K562 (cell line): ENCODE measurements at regions not wholly inside any gene's neighbourhood (a gene's known extent, or its start where the extent isn't known, plus 50 kb on each side); places are given as distances from the start of the nearest gene placed in this dataset.

Experiments
- BCL6 ChIP-seq: fragments of 250-450 bp; sonication (Bioruptor Pico); IDR thresholded peaks from 2 replicates; pipeline ENCODE4 v1.4.0; 2020
- BRF1 ChIP-seq: IDR thresholded peaks from 3 replicates; pipeline ENCODE4 v1.6.1; 2011; ENCODE audit warnings: borderline replicate concordance, mild to moderate bottlenecking; ENCODE audit not compliant: insufficient read length; ENCODE audit errors: extremely low read depth
- CTCF ChIP-seq, 3 experiments: IDR thresholded peaks in 2 of 3; conservative IDR thresholded peaks in 1 of 3; 2 replicates each; pipeline ENCODE4 v1.5.1; 2011 to 2012; ENCODE audit warnings: low read length in 3 of 3, mild to moderate bottlenecking in 3 of 3, control low read depth in 2 of 3, improper control_type of control experiment in 1 of 3, inconsistent platforms in 1 of 3, low read depth in 1 of 3, mixed read lengths in 1 of 3, moderate library complexity in 1 of 3; ENCODE audit not compliant: insufficient read depth in 2 of 3
- E2F6 ChIP-seq, 2 experiments: IDR thresholded peaks; 2 replicates each; pipeline ENCODE4 v1.6.1; 2011; ENCODE audit warnings: borderline replicate concordance in 1 of 2, control low read depth in 1 of 2, low read depth in 1 of 2, low read length in 1 of 2, mild to moderate bottlenecking in 1 of 2, mixed read lengths in 1 of 2, moderate library complexity in 1 of 2; ENCODE audit not compliant: insufficient read depth in 1 of 2, insufficient read length in 1 of 2, poor library complexity in 1 of 2, severe bottlenecking in 1 of 2; ENCODE audit errors: extremely low read depth in 1 of 2
- ELK1 ChIP-seq: sonication (generic); formaldehyde crosslinking; IDR thresholded peaks from 2 replicates; pipeline ENCODE4 v1.8.1; 2022; ENCODE audit warnings: missing genetic modification reagents
- FOXK2 ChIP-seq, 2 experiments: fragments of 450-650 bp; IDR thresholded peaks in 1 of 2; conservative IDR thresholded peaks in 1 of 2; 2 replicates each; pipeline ENCODE4 v1.6.1; 2016; ENCODE audit warnings: low read depth in 2 of 2, mild to moderate bottlenecking in 1 of 2
- MYBL2 ChIP-seq, 2 experiments: fragments of 450-650 bp in 1 of 2; sonication (generic) in 1 of 2; formaldehyde crosslinking in 1 of 2; IDR thresholded peaks; 2 replicates each; pipeline versions ENCODE4 v1.6.1 to v1.8.1; 2017 to 2022; ENCODE audit warnings: borderline replicate concordance in 1 of 2, inconsistent platforms in 1 of 2, low read depth in 1 of 2, mild to moderate bottlenecking in 1 of 2, missing genetic modification reagents in 1 of 2, moderate library complexity in 1 of 2
- RCOR1 ChIP-seq, 2 experiments: IDR thresholded peaks; 2 replicates each; pipeline ENCODE4 v1.6.1; 2012; ENCODE audit warnings: low read depth in 2 of 2, low read length in 2 of 2, borderline replicate concordance in 1 of 2, improper control_type of control experiment in 1 of 2
- RFX7 ChIP-seq: fragments of 250-450 bp; sonication (Bioruptor Pico); IDR thresholded peaks from 2 replicates; pipeline ENCODE4 v1.5.1; 2021; ENCODE audit warnings: mild to moderate bottlenecking
- ZC3H4 ChIP-seq: sonication (generic); formaldehyde crosslinking; IDR thresholded peaks from 2 replicates; pipeline ENCODE4 v1.9.0; 2021; ENCODE audit warnings: missing genetic modification reagents, borderline replicate concordance

- TF ChIP-seq RFX7 (CRISPR knock-in tag) (no peak), ELK1 (CRISPR knock-in tag) (no peak), FOXK2 (conservative IDR thresholded peaks at IDR 0.05 in 1 of 2, IDR thresholded peaks at IDR 0.05 in 1 of 2; ENCODE audit: low read depth in 2 of 2) (no peak), E2F6 (IDR thresholded peaks at IDR 0.05; ENCODE audit: borderline replicate concordance in 1 of 2, extremely low read depth in 1 of 2, insufficient read depth in 1 of 2, insufficient read length in 1 of 2, low read depth in 1 of 2, low read length in 1 of 2, poor library complexity in 1 of 2, severe bottlenecking in 1 of 2) (no peak), CTCF (IDR thresholded peaks at IDR 0.05 in 2 of 3, conservative IDR thresholded peaks at IDR 0.05 in 1 of 3; ENCODE audit: insufficient read depth in 2 of 3, low read depth in 1 of 3, low read length in 3 of 3) (no peak), BRF1 (no peak), ZC3H4 (no peak), MYBL2 (IDR thresholded peaks at IDR 0.05; ENCODE audit: low read depth) (no peak), MYBL2 (CRISPR knock-in tag; IDR thresholded peaks at IDR 0.05; ENCODE audit: borderline replicate concordance) (no peak), BCL6 (CRISPR knock-in tag) (no peak), RCOR1 (IDR thresholded peaks at IDR 0.05; ENCODE audit: borderline replicate concordance in 1 of 2, low read depth in 2 of 2, low read length in 2 of 2) (no peak)
Measured at GRCh38 chr1:83693427-83694126, 305.4 kb downstream of the TTLL7 start.
